ENCODE measurements at regions not wholly inside any gene's neighbourhood (a gene's known extent, or its start where the extent isn't known, plus 50 kb on each side); places are given as distances from the start of the nearest gene placed in this dataset.
A peak's percentile ranks its signal among the peaks of the same experiment; 100 is the strongest.

- no peaks in the 10 kb centered on the region for H3K27me3 Mint-ChIP-seq (ENCODE audit: insufficient read depth)
- WGBS, 2 experiments (ENCODE audit: insufficient coverage in 1 of 2, insufficient read length in 1 of 2): 64 to 80% methylated on average over 1 to 2 of the region's 2 CpGs
- no peaks in the 10 kb centered on the region for H3K36me3 Mint-ChIP-seq (ENCODE audit: low read depth)
Observed at GRCh38 chr6:21386744-21387143, 206.8 kb upstream of the SOX4 start.

GRCh38 chr6:21390532-21391213 lies 202.9 kb upstream of the SOX4 start:
- Histone ChIP-seq H3K36me3 (ENCODE audit: control insufficient read depth, insufficient read depth, low read length) (no peaks in the 10 kb centered on the region), H3K4me3 (ENCODE audit: low read length) (no peak overlapping the region), H3K4me1 (ENCODE audit: control insufficient read depth, insufficient read depth, low read length) (peaks cover 13% of the 10 kb centered on the region), H3K9ac (ENCODE audit: extremely low read depth, low read length, poor library complexity, severe bottlenecking) (no peak overlapping the region), H3K27me3 (ENCODE audit: control insufficient read depth, insufficient read depth, low read length, poor library complexity, severe bottlenecking) (no peaks in the 10 kb centered on the region), H3K9me3 (ENCODE audit: control insufficient read depth, low read length) (no peaks in the 10 kb centered on the region), H3K27ac (ENCODE audit: low read depth, low read length) (no peak overlapping the region)
- H3K4me3 Mint-ChIP-seq: no peak overlapping the region
- 77 to 93% methylated on average over 2 to 5 of the region's 5 CpGs for WGBS, 2 experiments (ENCODE audit: insufficient coverage in 1 of 2, insufficient read length in 1 of 2)
- TF ChIP-seq, protein P1, sequence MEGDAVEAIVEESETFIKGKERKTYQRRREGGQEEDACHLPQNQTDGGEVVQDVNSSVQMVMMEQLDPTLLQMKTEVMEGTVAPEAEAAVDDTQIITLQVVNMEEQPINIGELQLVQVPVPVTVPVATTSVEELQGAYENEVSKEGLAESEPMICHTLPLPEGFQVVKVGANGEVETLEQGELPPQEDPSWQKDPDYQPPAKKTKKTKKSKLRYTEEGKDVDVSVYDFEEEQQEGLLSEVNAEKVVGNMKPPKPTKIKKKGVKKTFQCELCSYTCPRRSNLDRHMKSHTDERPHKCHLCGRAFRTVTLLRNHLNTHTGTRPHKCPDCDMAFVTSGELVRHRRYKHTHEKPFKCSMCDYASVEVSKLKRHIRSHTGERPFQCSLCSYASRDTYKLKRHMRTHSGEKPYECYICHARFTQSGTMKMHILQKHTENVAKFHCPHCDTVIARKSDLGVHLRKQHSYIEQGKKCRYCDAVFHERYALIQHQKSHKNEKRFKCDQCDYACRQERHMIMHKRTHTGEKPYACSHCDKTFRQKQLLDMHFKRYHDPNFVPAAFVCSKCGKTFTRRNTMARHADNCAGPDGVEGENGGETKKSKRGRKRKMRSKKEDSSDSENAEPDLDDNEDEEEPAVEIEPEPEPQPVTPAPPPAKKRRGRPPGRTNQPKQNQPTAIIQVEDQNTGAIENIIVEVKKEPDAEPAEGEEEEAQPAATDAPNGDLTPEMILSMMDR (conservative IDR thresholded peaks at IDR 0.05): no peak
- peaks cover 32% of the 10 kb centered on the region for H3K4me1 Mint-ChIP-seq
- H3K27me3 Mint-ChIP-seq (ENCODE audit: insufficient read depth): no peaks in the 10 kb centered on the region
- H3K36me3 Mint-ChIP-seq (ENCODE audit: low read depth): no peaks in the 10 kb centered on the region
- DNase-seq: no peak
- H3K27ac Mint-ChIP-seq: no peak overlapping the region
- no peaks in the 10 kb centered on the region for H3K9me3 Mint-ChIP-seq

More at GRCh38 chr6:21386744-21387143, 206.8 kb upstream of the SOX4 start:
- Histone ChIP-seq H3K27me3 (ENCODE audit: control insufficient read depth, insufficient read depth, low read length, poor library complexity, severe bottlenecking) (no peaks in the 10 kb centered on the region), H3K27ac (ENCODE audit: low read depth, low read length) (no peak overlapping the region), H3K36me3 (ENCODE audit: control insufficient read depth, insufficient read depth, low read length) (no peaks in the 10 kb centered on the region), H3K9me3 (ENCODE audit: control insufficient read depth, low read length) (no peaks in the 10 kb centered on the region), H3K4me3 (ENCODE audit: low read length) (no peak overlapping the region), H3K4me1 (ENCODE audit: control insufficient read depth, insufficient read depth, low read length) (no peaks in the 10 kb centered on the region), H3K9ac (ENCODE audit: extremely low read depth, low read length, poor library complexity, severe bottlenecking) (no peak overlapping the region)
- Mint-ChIP-seq H3K27ac (peak overlapping the region; percentile 53), H3K9me3 (no peaks in the 10 kb centered on the region), H3K4me1 (peaks cover 24% of the 10 kb centered on the region), H3K4me3 (no peak overlapping the region)
- TF ChIP-seq, protein P1 (conservative IDR thresholded peaks at IDR 0.05): no peak
- peak; percentile 84 for DNase-seq

- no peak overlapping the region for H3K27ac Mint-ChIP-seq
- H3K9me3 ChIP-seq (ENCODE audit: control insufficient read depth, low read length): no peaks in the 10 kb centered on the region
- H3K4me1 ChIP-seq (ENCODE audit: control insufficient read depth, insufficient read depth, low read length): peaks cover 13% of the 10 kb centered on the region
- H3K9me3 Mint-ChIP-seq: no peaks in the 10 kb centered on the region
- no peak overlapping the region for H3K4me3 Mint-ChIP-seq
- no peak overlapping the region for H3K27ac ChIP-seq (ENCODE audit: low read depth, low read length)
- no peaks in the 10 kb centered on the region for H3K36me3 ChIP-seq (ENCODE audit: control insufficient read depth, insufficient read depth, low read length)
- TF ChIP-seq, protein P1 (conservative IDR thresholded peaks at IDR 0.05): no peak
- no peak for DNase-seq
- no peaks in the 10 kb centered on the region for H3K27me3 ChIP-seq (ENCODE audit: control insufficient read depth, insufficient read depth, low read length, poor library complexity, severe bottlenecking)
- 89% methylated on average over 2 of the region's 2 CpGs; no CpG with 5 or more reads in 1 of the 2 experiments for WGBS, 2 experiments (ENCODE audit: insufficient coverage in 1 of 2, insufficient read length in 1 of 2)
- no peak overlapping the region for H3K9ac ChIP-seq (ENCODE audit: extremely low read depth, low read length, poor library complexity, severe bottlenecking)
- H3K4me3 ChIP-seq (ENCODE audit: low read length): no peak overlapping the region
- H3K27me3 Mint-ChIP-seq (ENCODE audit: insufficient read depth): no peaks in the 10 kb centered on the region
- peaks cover 23% of the 10 kb centered on the region for H3K4me1 Mint-ChIP-seq
- no peaks in the 10 kb centered on the region for H3K36me3 Mint-ChIP-seq (ENCODE audit: low read depth)
Observed at GRCh38 chr6:21392177-21392576, 201.4 kb upstream of the SOX4 start.

All from endodermal cell (in vitro differentiated cells).